ENCODE measurements at regions not wholly inside any gene's neighbourhood (a gene's known extent, or its start where the extent isn't known, plus 50 kb on each side); places are given as distances from the start of the nearest gene placed in this dataset.

DNA sequence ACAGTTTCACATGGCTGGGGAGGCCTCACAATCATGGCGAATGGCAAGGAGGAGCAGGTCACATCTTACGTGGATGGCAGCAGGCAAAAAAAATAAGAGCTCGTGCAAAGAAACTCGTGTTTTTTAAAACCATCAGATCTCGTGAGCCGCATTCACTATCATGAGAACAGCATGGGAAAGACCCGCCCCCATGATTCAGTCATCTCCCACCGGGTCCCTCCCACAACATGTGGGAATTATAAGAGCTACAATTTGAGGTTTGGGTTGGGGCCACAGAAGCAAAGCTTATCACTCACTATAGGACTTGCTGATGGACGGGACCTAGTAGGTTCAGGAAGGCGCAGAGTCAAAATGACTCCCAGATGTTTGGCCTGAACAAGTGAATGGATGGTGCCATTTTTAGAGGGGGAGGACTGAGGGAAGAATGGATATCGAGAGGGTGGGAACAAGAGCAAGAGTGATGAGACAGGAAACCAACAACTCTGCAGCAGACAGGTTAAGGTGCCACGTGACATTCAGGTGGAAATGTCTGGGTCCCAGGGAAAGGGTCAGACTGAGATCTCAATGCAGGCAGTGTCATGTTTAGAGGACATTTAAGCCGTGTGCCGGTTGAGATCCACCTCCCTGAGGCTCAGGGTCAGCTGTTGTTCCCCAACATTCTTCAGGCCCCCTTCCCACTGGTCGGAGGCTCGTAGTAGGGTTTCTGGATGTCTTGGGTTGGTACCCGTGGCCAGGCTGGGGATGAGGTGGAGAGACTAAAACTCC, 85.7 kb downstream of the MYCN start:
- TF ChIP-seq, protein P1, sequence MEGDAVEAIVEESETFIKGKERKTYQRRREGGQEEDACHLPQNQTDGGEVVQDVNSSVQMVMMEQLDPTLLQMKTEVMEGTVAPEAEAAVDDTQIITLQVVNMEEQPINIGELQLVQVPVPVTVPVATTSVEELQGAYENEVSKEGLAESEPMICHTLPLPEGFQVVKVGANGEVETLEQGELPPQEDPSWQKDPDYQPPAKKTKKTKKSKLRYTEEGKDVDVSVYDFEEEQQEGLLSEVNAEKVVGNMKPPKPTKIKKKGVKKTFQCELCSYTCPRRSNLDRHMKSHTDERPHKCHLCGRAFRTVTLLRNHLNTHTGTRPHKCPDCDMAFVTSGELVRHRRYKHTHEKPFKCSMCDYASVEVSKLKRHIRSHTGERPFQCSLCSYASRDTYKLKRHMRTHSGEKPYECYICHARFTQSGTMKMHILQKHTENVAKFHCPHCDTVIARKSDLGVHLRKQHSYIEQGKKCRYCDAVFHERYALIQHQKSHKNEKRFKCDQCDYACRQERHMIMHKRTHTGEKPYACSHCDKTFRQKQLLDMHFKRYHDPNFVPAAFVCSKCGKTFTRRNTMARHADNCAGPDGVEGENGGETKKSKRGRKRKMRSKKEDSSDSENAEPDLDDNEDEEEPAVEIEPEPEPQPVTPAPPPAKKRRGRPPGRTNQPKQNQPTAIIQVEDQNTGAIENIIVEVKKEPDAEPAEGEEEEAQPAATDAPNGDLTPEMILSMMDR (IDR thresholded peaks at IDR 0.05 in 8 of 11, conservative IDR thresholded peaks at IDR 0.05 in 3 of 11), result no peak
- TF ChIP-seq POLR2A (IDR thresholded peaks at IDR 0.05), result no peak
